VCaP (cell line): ENCODE measurements at regions not wholly inside any gene's neighbourhood (a gene's known extent, or its start where the extent isn't known, plus 50 kb on each side); places are given as distances from the start of the nearest gene placed in this dataset.

Experiments used
- H3K27ac ChIP-seq: fragments of 450-650 bp; 2 replicates; pipeline ENCODE4 v1.5.1; 2017
- CTCF ChIP-seq: fragments of 450-650 bp; conservative IDR thresholded peaks from 2 replicates; pipeline ENCODE4 v1.5.1; 2017; ENCODE audit warnings: mild to moderate bottlenecking, moderate library complexity

GRCh38 chr18:27449104-27449503 lies 264.0 kb upstream of the CHST9 start:
- H3K27ac ChIP-seq = no peak overlapping the region
- TF ChIP-seq CTCF = no peak

- H3K27ac ChIP-seq = no peak overlapping the region
- no peak for TF ChIP-seq CTCF
Measured at GRCh38 chr18:27447930-27448329, 262.8 kb upstream of the CHST9 start.

GRCh38 chr18:27447451-27447881 lies 262.4 kb upstream of the CHST9 start:
- no peak overlapping the region for H3K27ac ChIP-seq
- no peak for TF ChIP-seq CTCF

- H3K27ac ChIP-seq = no peak overlapping the region
- no peak for TF ChIP-seq CTCF
Measured at GRCh38 chr18:27430595-27430994, 245.5 kb upstream of the CHST9 start.

GRCh38 chr18:27428716-27429475 lies 243.8 kb upstream of the CHST9 start:
- no peak for TF ChIP-seq CTCF
- H3K27ac ChIP-seq = no peak overlapping the region

- no peak overlapping the region; the same call in 1 of the 2 replicates for H3K27ac ChIP-seq
- no peak for TF ChIP-seq CTCF
Measured at GRCh38 chr18:27428120-27428519, 243.0 kb upstream of the CHST9 start.

- TF ChIP-seq CTCF = no peak
- H3K27ac ChIP-seq = no peak overlapping the region
Measured at GRCh38 chr18:27423581-27423980, 238.5 kb upstream of the CHST9 start.
